Uterus (tissue), 2 donors: ENCODE measurements at regions not wholly inside any gene's neighbourhood (a gene's known extent, or its start where the extent isn't known, plus 50 kb on each side); places are given as distances from the start of the nearest gene placed in this dataset.
A peak's percentile ranks its signal among the peaks of the same experiment; 100 is the strongest.

Experiments
- CTCF ChIP-seq, 4 experiments: fragments of 200-600 bp in 2 of 4; fragments of 450-650 bp in 2 of 4; sonication (generic) in 2 of 4; IDR thresholded peaks; one replicate each; pipeline ENCODE4 v1.5.1; 2016 to 2019; ENCODE audit warnings: antibody characterized with exemption in 4 of 4, mild to moderate bottlenecking in 2 of 4, moderate library complexity in 1 of 4
- POLR2A ChIP-seq, 2 donors: fragments of 450-650 bp; IDR thresholded peaks; one replicate each; pipeline ENCODE4 v1.6.1; 2016; ENCODE audit warnings: antibody characterized with exemption in 2 of 2, mild to moderate bottlenecking in 1 of 2, moderate library complexity in 1 of 2

- peak; percentile 58 to 64 (median 61) for TF ChIP-seq CTCF (IDR thresholded peaks at IDR 0.05)
- no peak for TF ChIP-seq POLR2A (IDR thresholded peaks at IDR 0.05)
Observed at GRCh38 chr12:98424726-98425401, 90.5 kb upstream of the TMPO start.
